ENCODE measurements at regions not wholly inside any gene's neighbourhood (a gene's known extent, or its start where the extent isn't known, plus 50 kb on each side); places are given as distances from the start of the nearest gene placed in this dataset.

- TF ChIP-seq RNF2 (IDR thresholded peaks at IDR 0.05; ENCODE audit: borderline replicate concordance, low read depth, low read length, missing control alignments, poor library complexity, severe bottlenecking), result no peak
- no peak for TF ChIP-seq KDM4A (IDR thresholded peaks at IDR 0.05; ENCODE audit: low read depth, low read length, severe bottlenecking)
- no peak for TF ChIP-seq CBX8 (IDR thresholded peaks at IDR 0.05; ENCODE audit: borderline replicate concordance, low read depth, low read length)
- TF ChIP-seq RBBP5 (IDR thresholded peaks at IDR 0.05; ENCODE audit: borderline replicate concordance, low read depth, low read length), result no peak
Measured at GRCh38 chr12:125440399-125440798, 375.2 kb downstream of the AACS start (continued).
